Sigmoid colon (tissue), 4 donors: ENCODE measurements at regions not wholly inside any gene's neighbourhood (a gene's known extent, or its start where the extent isn't known, plus 50 kb on each side); places are given as distances from the start of the nearest gene placed in this dataset.
"Not testable (repeated sequence)": the region's sequence is repeated elsewhere in the genome, so short reads cannot be mapped to it uniquely, and the experiment has no call there.

Experiments
- EP300 ChIP-seq, 4 donors: sonication (generic); formaldehyde crosslinking; IDR thresholded peaks; one replicate each; pipeline ENCODE4 v1.6.1; 2017; ENCODE audit warnings: antibody characterized with exemption in 4 of 4
- POLR2A ChIP-seq, 2 donors: fragments of 450-650 bp; IDR thresholded peaks; one replicate each; pipeline ENCODE4 v1.6.1; 2016; ENCODE audit warnings: antibody characterized with exemption in 2 of 2, mild to moderate bottlenecking in 2 of 2, moderate library complexity in 2 of 2
- POLR2AphosphoS5 ChIP-seq, 4 donors: sonication (generic); formaldehyde crosslinking; IDR thresholded peaks; one replicate each; pipeline ENCODE4 v1.6.1; 2017; ENCODE audit warnings: antibody characterized with exemption in 4 of 4
- TF ChIP-seq, protein P1 (sequence below), 4 experiments: fragments of 450-650 bp in 3 of 4; fragments of 200-600 bp in 1 of 4; IDR thresholded peaks; one replicate each; pipeline ENCODE4 v1.5.1; 2016 to 2019; ENCODE audit warnings: antibody characterized with exemption in 4 of 4, mild to moderate bottlenecking in 3 of 4, moderate library complexity in 2 of 4

DNA sequence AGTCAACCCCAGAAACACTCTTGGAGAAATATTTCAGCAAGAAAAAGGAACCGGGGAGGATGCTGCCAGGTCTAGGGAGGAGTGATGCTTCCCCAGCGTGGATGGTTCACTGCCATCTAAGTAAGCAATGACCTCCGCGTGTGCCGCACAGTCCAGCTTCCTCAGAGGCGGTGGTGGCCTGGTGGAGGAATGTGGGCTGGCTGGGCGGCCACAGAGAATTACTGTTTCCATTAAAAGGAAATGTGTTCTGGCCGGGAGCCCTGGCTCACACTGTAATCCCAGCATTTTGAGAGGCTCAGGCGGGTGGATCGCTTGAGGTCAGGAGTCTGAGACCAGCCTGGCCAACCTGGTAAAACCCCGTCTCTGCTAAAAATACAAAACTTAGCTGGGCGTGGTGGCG lies 356.7 kb downstream of the GOLGA6L6 start:
- TF ChIP-seq, protein P1, sequence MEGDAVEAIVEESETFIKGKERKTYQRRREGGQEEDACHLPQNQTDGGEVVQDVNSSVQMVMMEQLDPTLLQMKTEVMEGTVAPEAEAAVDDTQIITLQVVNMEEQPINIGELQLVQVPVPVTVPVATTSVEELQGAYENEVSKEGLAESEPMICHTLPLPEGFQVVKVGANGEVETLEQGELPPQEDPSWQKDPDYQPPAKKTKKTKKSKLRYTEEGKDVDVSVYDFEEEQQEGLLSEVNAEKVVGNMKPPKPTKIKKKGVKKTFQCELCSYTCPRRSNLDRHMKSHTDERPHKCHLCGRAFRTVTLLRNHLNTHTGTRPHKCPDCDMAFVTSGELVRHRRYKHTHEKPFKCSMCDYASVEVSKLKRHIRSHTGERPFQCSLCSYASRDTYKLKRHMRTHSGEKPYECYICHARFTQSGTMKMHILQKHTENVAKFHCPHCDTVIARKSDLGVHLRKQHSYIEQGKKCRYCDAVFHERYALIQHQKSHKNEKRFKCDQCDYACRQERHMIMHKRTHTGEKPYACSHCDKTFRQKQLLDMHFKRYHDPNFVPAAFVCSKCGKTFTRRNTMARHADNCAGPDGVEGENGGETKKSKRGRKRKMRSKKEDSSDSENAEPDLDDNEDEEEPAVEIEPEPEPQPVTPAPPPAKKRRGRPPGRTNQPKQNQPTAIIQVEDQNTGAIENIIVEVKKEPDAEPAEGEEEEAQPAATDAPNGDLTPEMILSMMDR (IDR thresholded peaks at IDR 0.05), result not testable (repeated sequence)
- TF ChIP-seq POLR2A, POLR2AphosphoS5, EP300 (IDR thresholded peaks at IDR 0.05): not testable (repeated sequence)
